Spleen (tissue), 11 donors: ENCODE measurements at regions not wholly inside any gene's neighbourhood (a gene's known extent, or its start where the extent isn't known, plus 50 kb on each side); places are given as distances from the start of the nearest gene placed in this dataset.

ENCODE experiments used
- DNase-seq: peaks from one replicate; pipeline ENCODE4 v3.0.0-alpha.2; 2020
- H3K27ac ChIP-seq, 8 donors: fragments of 200-600 bp; sonication (generic) in 7 of 8; 1 replicate in 4 of 8; 2 replicates in 4 of 8; pipeline versions ENCODE4 v1.5.0 to v1.8.0; 2016 to 2021; ENCODE audit warnings: inconsistent platforms in 4 of 8, mild to moderate bottlenecking in 4 of 8, moderate library complexity in 1 of 8
- H3K27me3 ChIP-seq, 7 donors: fragments of 200-600 bp; sonication (generic) in 6 of 7; replicated peaks in 1 of 7; 1 replicate in 4 of 7; 2 replicates in 3 of 7; pipeline versions ENCODE4 v1.5.0 to v1.8.0; 2016 to 2021; ENCODE audit warnings: inconsistent platforms in 3 of 7, mild to moderate bottlenecking in 1 of 7
- H3K36me3 ChIP-seq, 6 donors: fragments of 200-600 bp; sonication (generic) in 5 of 6; 1 replicate in 4 of 6; 2 replicates in 2 of 6; pipeline versions ENCODE4 v1.5.0 to v1.8.0; 2016 to 2021; ENCODE audit warnings: inconsistent platforms in 2 of 6
- H3K4me1 ChIP-seq, 6 donors: fragments of 200-600 bp; sonication (generic) in 5 of 6; 1 replicate in 3 of 6; 2 replicates in 3 of 6; pipeline versions ENCODE4 v1.5.0 to v1.8.0; 2016 to 2021; ENCODE audit warnings: inconsistent platforms in 3 of 6
- H3K4me3 ChIP-seq, 8 donors: fragments of 200-600 bp; sonication (generic) in 7 of 8; 1 replicate in 4 of 8; 2 replicates in 4 of 8; pipeline versions ENCODE4 v1.5.0 to v1.8.0; 2016 to 2021; ENCODE audit warnings: inconsistent platforms in 4 of 8, mild to moderate bottlenecking in 4 of 8, moderate library complexity in 2 of 8
- H3K9me3 ChIP-seq, 8 donors: fragments of 200-600 bp; sonication (generic) in 7 of 8; 1 replicate in 4 of 8; 2 replicates in 4 of 8; pipeline versions ENCODE4 v1.5.0 to v1.8.0; 2016 to 2021; ENCODE audit warnings: inconsistent platforms in 4 of 8
- POLR2A ChIP-seq, 3 donors: fragments of 450-650 bp; IDR thresholded peaks; one replicate each; pipeline ENCODE4 v1.5.1; 2017; ENCODE audit warnings: antibody characterized with exemption in 3 of 3, mild to moderate bottlenecking in 1 of 3
- POLR2AphosphoS5 ChIP-seq, 3 donors: sonication (generic); formaldehyde crosslinking; IDR thresholded peaks; one replicate each; pipeline ENCODE4 v1.5.1; 2017; ENCODE audit warnings: antibody characterized with exemption in 3 of 3
- WGBS, 5 donors: extraction: QIAGEN DNeasy Blood & Tissue Kit in 3 of 5; methylation state at CpG; one replicate each; pipeline versions ENCODE4 v1.1.5 to v1.1.7; 2013 to 2018; 5-methylcytosine and 5-hydroxymethylcytosine counted together
- intact Hi-C: fragments of 100-400 bp; cut with DNase I; formaldehyde crosslinking; loops from one replicate; pipeline ENCODE4 v1.15.0; 2023; ENCODE audit warnings: low total_unique reads
- TF ChIP-seq, protein P1 (sequence below), 11 experiments: fragments of 200-600 bp in 7 of 11; fragments of 450-650 bp in 4 of 11; sonication (generic) in 4 of 11; IDR thresholded peaks in 8 of 11; conservative IDR thresholded peaks in 3 of 11; 1 replicate in 7 of 11; 2 replicates in 4 of 11; pipeline versions ENCODE4 v1.4.0 to v1.8.0; 2016 to 2021; ENCODE audit warnings: antibody characterized with exemption in 11 of 11, inconsistent platforms in 4 of 11, mild to moderate bottlenecking in 1 of 11
- donor health status: healthy with polysubstance abuse.
- donor health status: DM: no; HTN: no; CAD: no; lungs with moderate emphysema.
- donor health status: DM: no; HTN: no; CAD: no.
- donor health status: Bipolar disorder and iron deficiency.
- donor health status: healthy.
- donor health status: DM: no; HTN: no; CAD: no.
- donor health status: DM: yes; HTN: yes; CAD: no.

DNA sequence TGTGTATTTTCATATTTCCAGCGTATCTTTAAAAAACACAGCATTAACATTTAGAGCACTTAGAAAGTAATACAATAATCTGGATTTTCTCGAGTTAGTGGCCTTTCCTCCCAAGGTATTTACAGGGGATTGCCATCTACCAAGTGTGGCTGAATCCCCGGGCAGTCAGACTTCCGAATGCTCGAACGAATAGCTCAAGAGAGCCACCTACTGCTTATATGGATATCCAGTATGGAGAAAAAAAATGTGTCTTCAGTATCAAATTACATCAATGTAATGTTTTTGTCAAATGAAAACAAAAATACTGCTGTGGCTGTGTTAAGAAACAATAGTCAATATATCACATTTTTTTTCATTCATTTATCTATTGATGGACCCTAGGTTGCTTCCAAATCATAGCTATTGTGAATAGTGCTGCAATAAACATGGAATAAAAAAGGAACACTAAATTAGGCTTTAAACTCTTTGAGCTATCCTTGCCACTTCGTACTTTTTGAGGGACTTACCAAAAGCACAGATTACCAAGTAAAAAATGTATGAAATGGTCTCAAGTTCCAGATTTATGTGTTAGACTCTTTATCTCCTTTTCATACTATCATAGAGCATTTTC is 654.5 kb upstream of the PTCHD4 start:
- Histone ChIP-seq H3K36me3 (no peaks in the 10 kb centered on the region), H3K9me3 (no peaks in the 10 kb centered on the region), H3K4me1 (no peaks in the 10 kb centered on the region), H3K27me3 (no peaks in the 10 kb centered on the region), H3K4me3 (no peak overlapping the region), H3K27ac (no peak overlapping the region)
- intact Hi-C loops: no loop called here
- WGBS, 5 donors: 13 to 21% (median 17%) methylated on average over 7 of the region's 7 CpGs
- TF ChIP-seq POLR2A (IDR thresholded peaks at IDR 0.05): no peak
- TF ChIP-seq, protein P1, sequence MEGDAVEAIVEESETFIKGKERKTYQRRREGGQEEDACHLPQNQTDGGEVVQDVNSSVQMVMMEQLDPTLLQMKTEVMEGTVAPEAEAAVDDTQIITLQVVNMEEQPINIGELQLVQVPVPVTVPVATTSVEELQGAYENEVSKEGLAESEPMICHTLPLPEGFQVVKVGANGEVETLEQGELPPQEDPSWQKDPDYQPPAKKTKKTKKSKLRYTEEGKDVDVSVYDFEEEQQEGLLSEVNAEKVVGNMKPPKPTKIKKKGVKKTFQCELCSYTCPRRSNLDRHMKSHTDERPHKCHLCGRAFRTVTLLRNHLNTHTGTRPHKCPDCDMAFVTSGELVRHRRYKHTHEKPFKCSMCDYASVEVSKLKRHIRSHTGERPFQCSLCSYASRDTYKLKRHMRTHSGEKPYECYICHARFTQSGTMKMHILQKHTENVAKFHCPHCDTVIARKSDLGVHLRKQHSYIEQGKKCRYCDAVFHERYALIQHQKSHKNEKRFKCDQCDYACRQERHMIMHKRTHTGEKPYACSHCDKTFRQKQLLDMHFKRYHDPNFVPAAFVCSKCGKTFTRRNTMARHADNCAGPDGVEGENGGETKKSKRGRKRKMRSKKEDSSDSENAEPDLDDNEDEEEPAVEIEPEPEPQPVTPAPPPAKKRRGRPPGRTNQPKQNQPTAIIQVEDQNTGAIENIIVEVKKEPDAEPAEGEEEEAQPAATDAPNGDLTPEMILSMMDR (IDR thresholded peaks at IDR 0.05 in 8 of 11, conservative IDR thresholded peaks at IDR 0.05 in 3 of 11): peak in 4 of 11 experiments; percentile 7 to 24 (median 14)
- no peak for DNase-seq

DNA sequence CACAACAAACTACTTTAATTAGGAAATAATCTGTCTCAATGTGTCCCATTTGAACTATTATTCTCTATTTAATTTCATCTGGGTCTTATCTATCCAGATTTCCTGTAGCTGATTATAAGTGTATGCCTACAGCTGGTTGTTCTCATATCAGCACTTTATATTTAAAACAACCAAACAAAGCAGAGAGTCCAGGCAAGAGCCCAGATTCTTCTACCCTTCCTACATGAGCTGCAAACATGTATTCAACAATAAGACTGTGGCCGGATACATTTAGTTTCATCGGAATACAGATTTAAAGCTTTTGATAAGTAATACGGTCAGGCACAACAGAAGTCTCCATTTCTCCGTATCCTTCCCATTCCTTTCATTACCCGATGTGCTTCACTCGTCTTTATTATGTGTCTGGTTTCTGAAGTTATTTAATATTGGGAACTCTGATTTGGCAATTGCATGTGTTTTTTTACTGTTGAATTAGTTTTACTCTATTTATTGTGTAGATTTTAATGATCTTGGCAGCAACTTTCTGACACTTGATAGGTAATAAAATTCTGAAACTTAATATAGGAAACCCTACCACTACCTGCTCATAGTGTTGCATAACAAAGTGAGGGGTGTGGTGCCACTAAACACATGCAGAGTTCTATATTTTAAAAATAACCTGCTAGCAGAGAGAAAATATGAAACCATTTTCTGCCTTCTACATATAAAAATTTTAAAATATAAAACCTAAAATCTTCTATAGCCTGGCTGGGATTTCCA is 653.5 kb upstream of the PTCHD4 start:
- Histone ChIP-seq H3K4me1 (no peaks in the 10 kb centered on the region), H3K27ac (no peak overlapping the region), H3K4me3 (no peak overlapping the region), H3K9me3 (no peaks in the 10 kb centered on the region), H3K27me3 (no peaks in the 10 kb centered on the region), H3K36me3 (no peaks in the 10 kb centered on the region)
- TF ChIP-seq POLR2AphosphoS5 (IDR thresholded peaks at IDR 0.05): no peak
- no peak for TF ChIP-seq POLR2A (IDR thresholded peaks at IDR 0.05)
- TF ChIP-seq, protein P1 (IDR thresholded peaks at IDR 0.05 in 8 of 11, conservative IDR thresholded peaks at IDR 0.05 in 3 of 11): no peak
- 53 to 76% (median 63%) methylated on average over 6 of the region's 6 CpGs for WGBS, 5 donors
- no peak for DNase-seq
- intact Hi-C loops: no loop called here

DNA sequence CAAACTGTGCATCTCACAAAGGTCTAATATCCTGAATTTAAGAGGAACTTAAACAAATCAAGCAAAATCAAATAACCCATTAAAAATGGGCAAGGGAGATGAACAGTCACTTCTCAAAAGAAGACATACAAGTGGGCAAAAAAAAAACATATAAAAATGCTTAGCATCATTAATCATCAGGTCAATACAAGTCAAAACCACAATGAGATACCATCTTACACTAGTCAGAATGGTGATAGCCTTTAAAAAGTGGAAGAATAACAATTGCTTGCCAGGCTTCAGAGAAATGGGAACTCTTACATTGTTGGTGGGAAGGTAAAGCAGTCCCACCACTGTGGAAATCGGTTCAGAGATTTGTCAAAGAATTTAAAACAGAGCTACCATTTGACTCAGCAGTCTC is 646.7 kb upstream of the PTCHD4 start:
- Histone ChIP-seq H3K4me1 (no peaks in the 10 kb centered on the region), H3K4me3 (no peak overlapping the region), H3K9me3 (peaks cover 0 to 6% (median 0%) of the 10 kb centered on the region in 8 donors), H3K27me3 (no peaks in the 10 kb centered on the region), H3K27ac (no peak overlapping the region), H3K36me3 (no peaks in the 10 kb centered on the region)
- no peak for DNase-seq
- intact Hi-C loops: no loop called here
- 40 to 91% (median 71%) methylated on average over 1 of the region's 1 CpG for WGBS, 5 donors
- TF ChIP-seq POLR2AphosphoS5 (IDR thresholded peaks at IDR 0.05): no peak

DNA sequence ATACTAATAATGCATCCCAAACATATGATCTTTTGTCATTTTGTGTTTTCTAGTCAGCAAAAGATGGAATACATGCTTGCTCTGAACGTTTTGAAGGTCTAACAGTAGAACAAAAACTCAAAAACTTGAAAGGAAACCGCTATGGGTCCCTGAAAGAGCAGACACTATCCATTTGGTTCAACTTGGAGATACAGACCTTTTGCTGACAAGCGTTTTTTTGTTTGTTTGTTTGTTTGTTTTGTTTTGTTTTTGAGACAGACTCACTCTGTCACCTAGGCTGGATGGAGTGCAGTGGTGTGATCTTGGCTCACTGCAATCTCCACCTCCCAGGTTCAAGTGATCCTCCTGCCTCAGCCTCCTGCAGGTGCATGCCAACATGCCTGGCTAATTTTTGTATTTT is 644.3 kb upstream of the PTCHD4 start:
- Histone ChIP-seq H3K36me3 (no peaks in the 10 kb centered on the region), H3K4me1 (no peaks in the 10 kb centered on the region), H3K27me3 (no peaks in the 10 kb centered on the region), H3K27ac (no peak overlapping the region), H3K9me3 (peaks cover 0 to 6% (median 0%) of the 10 kb centered on the region in 8 donors), H3K4me3 (no peak overlapping the region)
- 49 to 71% (median 63%) methylated on average over 3 of the region's 3 CpGs for WGBS, 5 donors
- intact Hi-C loops: no loop called here
- no peak for DNase-seq
- TF ChIP-seq POLR2A (IDR thresholded peaks at IDR 0.05) (no peak), POLR2AphosphoS5 (IDR thresholded peaks at IDR 0.05) (no peak)
- TF ChIP-seq, protein P1 (IDR thresholded peaks at IDR 0.05 in 8 of 11, conservative IDR thresholded peaks at IDR 0.05 in 3 of 11): no peak
